ENCODE measurements at regions not wholly inside any gene's neighbourhood (a gene's known extent, or its start where the extent isn't known, plus 50 kb on each side); places are given as distances from the start of the nearest gene placed in this dataset.

GRCh38 chr5:18807256-18808149, 1173.2 kb downstream of the TAF11L14 start (continued):
- TF ChIP-seq MGA (IDR thresholded peaks at IDR 0.05) (no peak), USF2 (CRISPR knock-in tag; IDR thresholded peaks at IDR 0.05) (no peak)
